HG03280 (cell line): ENCODE measurements at regions not wholly inside any gene's neighbourhood (a gene's known extent, or its start where the extent isn't known, plus 50 kb on each side); places are given as distances from the start of the nearest gene placed in this dataset.
"Not testable (repeated sequence)": the region's sequence is repeated elsewhere in the genome, so short reads cannot be mapped to it uniquely, and the experiment has no call there.

ENCODE experiments used
- ATAC-seq: cut with Tn5 transposase; IDR thresholded peaks from one replicate; pipeline ENCODE4 v1.9.1; 2021; ENCODE audit warnings: mild to moderate bottlenecking, moderate library complexity; ENCODE audit not compliant: unreplicated experiment

- ATAC-seq: no peak
These were observed 182.6 kb downstream of the C16orf95 start for GRCh38 chr16:87134628-87134995.

GRCh38 chr16:87135246-87136030, 181.8 kb downstream of the C16orf95 start:
- no peak for ATAC-seq

DNA sequence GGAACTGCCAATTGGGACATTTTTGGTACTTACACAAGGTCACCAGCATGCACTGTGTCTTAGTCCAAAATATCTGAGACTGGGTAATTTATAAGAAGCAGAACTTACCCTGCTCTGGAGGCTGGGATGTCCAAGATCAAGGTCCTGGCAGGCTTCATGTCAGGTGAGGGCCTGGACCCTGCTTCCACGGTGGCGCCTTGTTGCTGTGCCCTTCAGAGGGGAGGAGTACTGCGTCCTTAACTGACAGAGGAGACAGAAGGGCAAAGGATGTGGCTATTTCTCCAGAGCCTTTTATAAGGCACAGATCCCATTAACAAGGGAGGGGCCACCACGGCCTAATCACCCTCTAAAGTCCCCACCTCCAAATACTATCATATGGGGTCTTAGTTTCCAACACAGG, 178.9 kb downstream of the C16orf95 start:
- ATAC-seq: no peak

DNA sequence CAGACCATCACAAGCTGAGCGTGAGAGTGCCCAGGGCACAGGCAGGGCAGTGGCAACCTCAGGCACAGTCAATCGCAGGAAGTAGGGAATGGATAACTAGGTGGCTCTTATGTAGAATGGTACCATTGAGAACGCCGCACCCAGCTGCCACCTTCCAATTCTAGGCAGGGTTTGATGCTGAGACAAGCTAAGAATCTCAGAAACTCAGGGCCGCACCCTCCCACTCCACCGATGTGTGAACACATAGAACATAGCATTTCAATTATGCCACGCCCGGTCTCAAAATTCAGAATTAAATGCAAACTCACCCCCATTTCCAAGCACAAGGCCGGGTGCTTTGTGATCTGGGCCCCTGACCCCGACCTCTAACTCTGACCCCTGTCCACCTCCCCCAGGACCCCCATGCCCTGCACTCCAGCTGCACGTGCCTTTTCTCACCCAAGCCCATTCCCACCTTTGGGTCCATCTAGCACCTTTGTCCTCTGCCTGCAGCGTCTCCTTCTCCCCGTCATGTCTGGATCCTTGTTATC, 178.4 kb downstream of the C16orf95 start:
- no peak for ATAC-seq

DNA sequence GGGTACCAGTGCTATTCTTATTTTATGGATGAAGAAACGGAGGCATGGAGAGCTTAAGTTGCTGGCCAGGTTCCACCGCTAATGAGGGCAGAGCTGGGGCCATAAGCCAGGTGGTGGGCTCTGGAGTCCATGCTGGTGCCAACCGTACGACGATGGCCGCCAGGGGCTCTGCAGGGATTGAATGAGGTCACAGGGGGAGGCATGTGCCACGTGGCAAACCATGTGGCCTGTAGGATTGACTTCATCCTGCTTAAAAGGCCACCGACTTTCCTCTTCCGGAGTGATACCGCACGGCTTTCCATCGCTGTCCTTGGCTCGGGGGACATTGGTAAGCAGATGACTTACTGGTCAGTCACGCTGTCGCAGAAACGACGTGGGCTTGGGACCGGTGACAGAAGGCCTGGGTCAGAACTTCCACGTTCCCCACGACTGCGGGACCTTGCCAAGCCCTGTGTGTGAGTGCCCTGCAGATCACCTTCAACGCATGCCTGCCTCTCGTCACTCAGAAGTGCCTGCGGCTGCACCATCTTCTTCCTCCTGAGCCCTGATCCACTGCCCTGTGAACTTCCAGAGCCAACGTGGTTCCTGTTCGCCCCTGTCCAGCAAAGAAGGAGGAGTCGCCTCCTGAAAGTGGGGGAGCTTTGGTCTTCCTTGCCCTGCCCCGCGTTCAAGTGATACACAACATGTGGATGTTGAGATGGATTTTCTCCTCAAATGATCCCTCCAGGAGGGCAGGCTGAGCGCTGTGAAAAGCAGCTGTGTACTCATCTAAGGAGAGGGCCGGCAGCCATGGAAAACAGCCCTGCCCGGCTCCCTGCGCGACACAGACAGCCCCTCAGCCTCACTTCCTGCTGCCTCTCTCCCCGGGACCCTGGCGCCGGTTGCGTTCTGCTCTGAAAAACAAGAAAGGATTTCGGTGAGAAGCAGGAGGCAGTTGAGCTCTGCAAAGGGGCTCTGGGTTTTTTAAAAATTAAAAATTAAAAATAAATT, 176.7 kb downstream of the C16orf95 start:
- no peak for ATAC-seq

GRCh38 chr16:87141402-87141801, 175.8 kb downstream of the C16orf95 start:
- ATAC-seq: no peak

GRCh38 chr16:87143661-87144121, 173.5 kb downstream of the C16orf95 start:
- no peak for ATAC-seq

DNA sequence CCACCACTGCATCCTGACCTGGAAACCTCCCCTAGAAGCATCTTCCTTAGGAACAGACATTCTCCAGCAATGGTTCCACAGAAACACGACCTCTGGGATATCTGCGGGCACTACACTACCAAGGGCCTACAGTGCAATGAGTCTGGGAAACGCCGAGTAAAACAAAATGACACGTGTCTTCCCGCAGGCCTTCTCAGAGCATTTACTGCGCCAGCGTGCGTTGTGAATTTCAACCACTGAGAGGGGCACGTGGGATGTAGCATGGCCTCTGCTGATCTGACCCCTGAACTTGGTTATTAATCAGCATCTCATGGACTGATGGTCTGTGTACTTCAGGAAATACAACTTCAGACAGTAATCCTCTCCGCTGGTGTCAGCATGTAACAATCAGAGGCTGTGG, 173.0 kb downstream of the C16orf95 start:
- no peak for ATAC-seq

DNA sequence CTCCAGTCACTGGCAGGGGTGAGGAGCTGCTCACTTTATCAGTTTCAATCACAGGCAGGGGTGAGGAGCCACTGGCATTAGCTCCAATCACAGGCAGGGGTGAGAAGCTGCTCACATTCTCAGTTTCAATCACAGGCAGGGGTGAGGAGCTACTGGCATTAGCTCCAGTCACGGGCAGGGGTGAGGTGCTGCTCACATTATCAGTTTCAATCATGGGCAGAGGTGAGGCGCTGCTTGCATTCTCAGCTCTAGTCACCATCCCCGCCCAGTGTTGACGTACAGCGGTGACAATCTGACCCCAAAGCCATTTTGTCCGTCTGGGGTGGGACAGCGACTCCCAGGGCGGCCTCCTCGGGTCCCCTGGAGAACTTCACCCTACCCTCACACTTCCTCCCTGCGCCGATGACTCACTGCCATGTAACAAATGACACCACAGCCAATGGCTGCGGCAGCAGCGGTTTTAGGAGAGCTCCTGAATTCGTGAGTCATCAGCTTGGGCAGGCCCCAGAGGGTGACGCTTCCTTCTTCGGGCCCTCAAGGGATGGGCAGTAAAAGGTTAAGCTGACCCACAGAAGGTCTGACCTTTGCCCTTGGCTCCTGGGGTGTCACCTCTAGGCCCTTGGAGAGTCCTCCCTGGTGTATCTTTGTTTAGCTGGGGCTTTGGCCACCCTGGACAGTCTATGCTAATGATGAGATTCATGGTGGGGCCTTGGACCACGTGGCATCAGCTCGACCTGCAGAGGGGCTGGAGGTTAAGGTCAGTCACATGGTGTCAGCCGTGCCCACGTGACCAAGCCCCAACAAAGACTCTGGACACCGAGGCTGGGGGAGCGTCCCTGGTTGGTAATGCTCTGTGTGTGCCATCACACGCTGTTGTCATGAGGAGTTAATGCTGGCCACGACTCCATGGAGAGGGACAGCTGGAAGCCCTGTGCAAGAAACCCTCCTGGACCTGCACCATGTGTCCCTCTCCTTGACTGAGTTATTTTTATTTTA, 171.7 kb downstream of the C16orf95 start:
- ATAC-seq: no peak

DNA sequence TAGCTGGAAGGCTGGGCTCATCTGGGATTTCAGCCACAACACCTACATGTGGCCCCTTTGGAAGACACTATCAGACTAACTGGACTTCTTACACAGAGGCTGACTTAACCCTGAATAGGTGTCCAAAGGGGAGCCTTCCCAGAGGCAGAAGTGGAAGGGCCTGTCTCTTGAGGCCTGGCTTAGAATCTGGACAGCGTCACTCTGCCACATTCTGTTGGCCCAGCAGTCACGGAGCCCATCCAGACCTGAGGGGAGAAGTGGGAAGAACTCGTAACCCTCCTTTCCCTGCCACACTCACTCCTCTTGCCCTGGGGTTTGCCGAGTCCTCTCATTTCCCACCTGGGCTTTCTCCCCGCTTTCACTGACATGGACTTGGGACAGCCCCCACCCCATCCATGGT, 170.5 kb downstream of the C16orf95 start:
- ATAC-seq: no peak

DNA sequence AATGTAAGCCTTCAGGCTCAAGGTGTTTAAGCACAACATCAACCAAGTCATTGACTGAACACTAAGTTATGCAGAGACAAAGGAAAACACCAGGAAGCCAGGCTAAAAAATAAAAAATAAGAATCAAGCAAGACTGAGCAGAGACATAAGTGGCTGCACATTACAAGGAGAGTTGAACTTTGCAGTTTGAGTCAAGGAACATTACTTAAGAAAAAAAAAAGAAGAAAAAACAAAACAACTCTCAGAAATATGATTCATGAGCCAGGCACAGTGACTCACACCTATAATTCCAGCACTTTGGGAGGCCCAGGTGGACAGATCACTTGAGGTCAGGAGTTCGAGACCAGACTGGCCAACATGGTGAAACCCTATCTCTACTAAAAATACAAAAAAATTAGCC, 168.1 kb downstream of the C16orf95 start:
- ATAC-seq: no peak

DNA sequence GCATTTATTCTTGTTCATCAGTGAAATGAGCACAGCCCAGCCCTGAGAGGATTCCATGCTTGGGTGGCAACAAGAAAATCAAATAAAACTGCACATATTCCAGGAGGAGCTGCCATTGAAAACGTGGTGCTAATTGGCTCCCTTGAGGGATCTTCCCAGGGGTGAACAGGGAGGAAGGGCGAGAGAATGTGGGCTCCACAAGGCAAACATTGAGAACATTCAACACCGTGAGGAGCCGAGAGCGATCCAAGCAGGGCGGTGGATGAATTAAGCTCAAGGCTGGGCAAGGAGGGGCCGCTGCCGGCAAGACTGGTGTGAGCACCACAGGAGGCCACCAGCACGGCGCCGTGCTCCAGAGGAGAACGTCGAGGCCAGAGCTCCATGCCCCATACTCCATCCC, 166.9 kb downstream of the C16orf95 start:
- ATAC-seq: no peak

GRCh38 chr16:87150681-87151280, 166.4 kb downstream of the C16orf95 start:
- no peak for ATAC-seq

- ATAC-seq: no peak
These were observed 164.9 kb downstream of the C16orf95 start for GRCh38 chr16:87152221-87152755.

GRCh38 chr16:87153326-87153725, 163.9 kb downstream of the C16orf95 start:
- ATAC-seq: no peak

- not testable (repeated sequence) for ATAC-seq
These were observed 161.9 kb downstream of the C16orf95 start for GRCh38 chr16:87155315-87155714.

DNA sequence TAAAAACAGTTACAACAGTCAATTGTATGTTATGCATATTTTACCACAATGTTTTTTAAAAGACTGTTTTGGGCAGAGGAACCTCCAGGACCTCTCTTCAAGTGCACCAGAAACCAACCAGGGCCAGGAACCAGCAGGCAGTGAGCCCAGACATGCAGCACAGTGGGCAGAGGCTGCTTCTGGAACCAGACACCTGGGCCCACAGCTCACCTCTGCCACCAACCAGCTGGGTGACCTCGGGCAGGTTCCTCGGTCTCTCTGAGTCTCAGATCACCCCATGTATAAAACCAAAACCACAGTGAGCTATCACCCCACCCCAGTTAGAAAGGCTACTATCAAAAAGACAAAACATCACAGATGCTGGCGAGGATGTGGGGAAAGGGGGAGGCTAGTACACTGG, 161.0 kb downstream of the C16orf95 start:
- ATAC-seq: no peak

DNA sequence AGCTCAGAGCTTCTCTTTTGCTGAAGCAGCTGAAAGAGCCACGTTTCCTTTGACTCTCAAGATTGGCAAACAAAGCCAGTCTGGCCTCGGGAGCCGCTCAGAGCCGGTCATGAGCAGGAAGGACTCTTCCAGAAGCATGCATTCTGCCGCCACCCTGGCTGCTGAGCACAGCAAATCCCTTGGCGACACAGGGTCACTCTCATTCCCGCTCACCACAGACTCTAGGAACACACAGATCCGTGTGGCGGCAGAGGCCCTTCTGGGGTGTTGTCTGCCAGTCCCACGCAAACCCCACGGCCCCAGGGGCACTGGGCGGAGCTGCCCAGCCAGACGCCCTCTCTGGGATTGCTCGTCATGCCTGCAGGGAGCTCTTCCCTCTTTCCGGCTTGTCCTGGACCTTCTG, 157.0 kb downstream of the C16orf95 start:
- ATAC-seq: no peak

- no peak for ATAC-seq
These were observed 156.4 kb downstream of the C16orf95 start for GRCh38 chr16:87160701-87161337.
